IMR-90 (cell line): ENCODE measurements at regions not wholly inside any gene's neighbourhood (a gene's known extent, or its start where the extent isn't known, plus 50 kb on each side); places are given as distances from the start of the nearest gene placed in this dataset.

ENCODE experiments used
- ATAC-seq: fragments of 200-7000 bp; cut with Tn5 transposase; 2 replicates; pipeline ENCODE4 v1.9.1; 2020; ENCODE audit warnings: low read depth, mild to moderate bottlenecking, moderate library complexity
- BruUV-seq: library from RNA; stranded (reverse); fragments of 400-500 nt; replicated peaks from 2 replicates; lab custom pipeline; 2021; lab: Mats Ljungman, UMichigan
- CTCF ChIA-PET: fragments of 300-600 bp; formaldehyde crosslinking; extraction: SDS; loops from one replicate; lab custom pipeline; 2021; ENCODE audit warnings: antibody characterized with exemption; lab: Yijun Ruan, JAX
- POLR2A ChIA-PET: fragments of 300-600 bp; sonication (Branson Sonifier 250); formaldehyde crosslinking; loops from one replicate; lab custom pipeline; 2022; ENCODE audit warnings: antibody characterized with exemption; ENCODE audit not compliant: unreplicated experiment; lab: Charles Lee
- DNase-seq: peaks from one replicate; pipeline ENCODE4 v3.0.0; 2013
- H2AFZ ChIP-seq: replicated peaks from 2 replicates; pipeline ENCODE3; 2013; ENCODE audit warnings: low read length, mild to moderate bottlenecking; ENCODE audit not compliant: poor library complexity
- H2AK5ac ChIP-seq: 2 replicates; pipeline ENCODE4 v1.6.1; 2013; ENCODE audit warnings: low read depth, low read length, inconsistent platforms
- H2AK9ac ChIP-seq: replicated peaks from 2 replicates; pipeline ENCODE3; 2013; ENCODE audit warnings: mild to moderate bottlenecking, low read depth, low read length, moderate library complexity; ENCODE audit not compliant: poor library complexity
- H2BK120ac ChIP-seq: 2 replicates; pipeline ENCODE4 v1.6.1; 2013; ENCODE audit warnings: low read depth, low read length, inconsistent platforms
- H2BK15ac ChIP-seq: 3 replicates; pipeline ENCODE4 v1.6.1; 2013; ENCODE audit warnings: low read depth, low read length, inconsistent platforms
- H2BK20ac ChIP-seq: 2 replicates; pipeline ENCODE4 v1.6.1; 2013; ENCODE audit warnings: low read depth, mild to moderate bottlenecking, inconsistent platforms, low read length, moderate library complexity
- H2BK5ac ChIP-seq: 2 replicates; pipeline ENCODE4 v1.6.1; 2013; ENCODE audit warnings: mild to moderate bottlenecking, low read depth, low read length, inconsistent platforms; ENCODE audit not compliant: poor library complexity, severe bottlenecking
- H3K14ac ChIP-seq: replicated peaks from 2 replicates; pipeline ENCODE4 v1.6.1; 2013; ENCODE audit warnings: low read depth, low read length, inconsistent platforms
- H3K18ac ChIP-seq: 2 replicates; pipeline ENCODE4 v1.6.1; 2013; ENCODE audit warnings: low read depth, low read length, control low read depth
- H3K23ac ChIP-seq: 2 replicates; pipeline ENCODE4 v1.6.1; 2013; ENCODE audit warnings: low read depth, low read length, inconsistent platforms
- H3K27ac ChIP-seq: 2 replicates; pipeline ENCODE4 v1.5.1; 2013; ENCODE audit warnings: mild to moderate bottlenecking, control low read depth, low read length; ENCODE audit not compliant: insufficient read depth
- H3K27me3 ChIP-seq: 2 replicates; pipeline ENCODE4 v1.6.1; 2013; ENCODE audit warnings: low read length; ENCODE audit not compliant: control insufficient read depth, insufficient read depth
- H3K36me3 ChIP-seq: 2 replicates; pipeline ENCODE4 v1.6.1; 2013; ENCODE audit warnings: low read length, mixed read lengths; ENCODE audit not compliant: control insufficient read depth, insufficient read depth
- H3K4ac ChIP-seq: 2 replicates; pipeline ENCODE4 v1.6.1; 2013; ENCODE audit warnings: low read depth, low read length, inconsistent platforms
- H3K4me1 ChIP-seq: 2 replicates; pipeline ENCODE4 v1.6.1; 2013; ENCODE audit warnings: low read length, mixed read lengths; ENCODE audit not compliant: control insufficient read depth, insufficient read depth
- H3K4me2 ChIP-seq: 2 replicates; pipeline ENCODE4 v1.6.1; 2013; ENCODE audit warnings: low read depth, mild to moderate bottlenecking, control low read depth, low read length, moderate library complexity
- H3K4me3 ChIP-seq: 2 replicates; pipeline ENCODE4 v1.5.1; 2013; ENCODE audit warnings: low read depth, mild to moderate bottlenecking, control low read depth, low read length, moderate library complexity; ENCODE audit not compliant: insufficient read depth
- H3K56ac ChIP-seq: 2 replicates; pipeline ENCODE4 v1.6.1; 2013; ENCODE audit warnings: low read length, inconsistent platforms; ENCODE audit not compliant: insufficient read depth; ENCODE audit errors: extremely low read depth
- H3K79me1 ChIP-seq, 2 experiments: 2 replicates each; pipeline ENCODE4 v1.6.1; 2013; ENCODE audit warnings: low read length in 2 of 2, inconsistent platforms in 1 of 2, low read depth in 1 of 2
- H3K9ac ChIP-seq: 2 replicates; pipeline ENCODE4 v1.6.1; 2013; ENCODE audit warnings: low read depth, low read length, control low read depth
- H3K9me1 ChIP-seq: 2 replicates; pipeline ENCODE4 v1.6.1; 2013; ENCODE audit warnings: low read length, inconsistent platforms; ENCODE audit not compliant: insufficient read depth
- H3K9me3 ChIP-seq: 2 replicates; pipeline ENCODE4 v1.6.1; 2013; ENCODE audit warnings: low read length; ENCODE audit not compliant: control insufficient read depth, insufficient read depth
- H4K20me1 ChIP-seq: 2 replicates; pipeline ENCODE4 v1.6.1; 2013; ENCODE audit warnings: low read length, inconsistent platforms; ENCODE audit not compliant: insufficient read depth
- H4K5ac ChIP-seq: 2 replicates; pipeline ENCODE4 v1.6.1; 2013; ENCODE audit warnings: mild to moderate bottlenecking, low read depth, low read length, control low read depth
- H4K8ac ChIP-seq, 2 experiments: 2 replicates each; pipeline ENCODE4 v1.6.1; 2013; ENCODE audit warnings: low read depth in 2 of 2, low read length in 2 of 2, control low read depth in 1 of 2, inconsistent platforms in 1 of 2
- H4K91ac ChIP-seq: 2 replicates; pipeline ENCODE4 v1.6.1; 2013; ENCODE audit warnings: low read depth, low read length, inconsistent platforms; ENCODE audit not compliant: insufficient read depth
- MXI1 ChIP-seq: IDR thresholded peaks from 2 replicates; pipeline ENCODE4 v1.6.1; 2012; ENCODE audit warnings: low read depth, mild to moderate bottlenecking, low read length, moderate library complexity, borderline replicate concordance
- RAD21 ChIP-seq: IDR thresholded peaks from 2 replicates; pipeline ENCODE4 v1.6.1; 2012; ENCODE audit warnings: low read length, improper control_type of control experiment
- SMC3 ChIP-seq: fragments of 150-350 bp; IDR thresholded peaks from 2 replicates; pipeline ENCODE4 v1.6.1; 2016; ENCODE audit warnings: low read depth, mild to moderate bottlenecking, antibody characterized with exemption, low read length, moderate library complexity
- USF2 ChIP-seq: fragments of 150-350 bp; IDR thresholded peaks from 2 replicates; pipeline ENCODE4 v1.6.1; 2017; ENCODE audit warnings: mild to moderate bottlenecking, antibody characterized with exemption, low read length, low read depth
- WGBS, 2 experiments: methylation state at CpG; one replicate each; pipeline versions ENCODE4 v1.1.5 to v1.1.7; 2013; ENCODE audit warnings: missing lambda C conversion rate in 2 of 2; ENCODE audit not compliant: insufficient read length in 1 of 2; ENCODE audit errors: extremely low coverage in 2 of 2; 5-methylcytosine and 5-hydroxymethylcytosine counted together
- dilution Hi-C: fragments of 300-500 bp; cut with HindIII; formaldehyde crosslinking; loops from one replicate; pipeline ENCODE4 v1.14.3; 2018; ENCODE audit warnings: low sequenced_read_pairs; ENCODE audit not compliant: unreplicated experiment
- in situ Hi-C: fragments of 300-500 bp; cut with MboI; formaldehyde crosslinking; loops from 3 replicates; pipeline ENCODE4 v1.14.3; 2019; ENCODE audit warnings: low sequenced_read_pairs, inconsistent platforms, mixed read lengths
- intact Hi-C: fragments of 100-400 bp; cut with micrococcal nuclease; formaldehyde crosslinking; loops from 2 replicates; pipeline ENCODE4 v1.10.0; 2022

GRCh38 chr5:79850316-79850822 is 140.7 kb downstream of the MTX3 start:
- Histone ChIP-seq H4K91ac (no peak overlapping the region), H3K9me1 (no peaks in the 10 kb centered on the region), H3K4me3 (no peak overlapping the region), H3K4me2 (no peak overlapping the region), H3K9me3 (no peaks in the 10 kb centered on the region), H2AK5ac (no peak overlapping the region), H2BK5ac (no peak overlapping the region), H4K8ac (no peak overlapping the region), H3K4ac (no peak overlapping the region), H2BK15ac (no peak overlapping the region), H2BK120ac (no peak overlapping the region), H3K18ac (no peak overlapping the region), H3K9ac (no peak overlapping the region), H3K4me1 (peaks cover 2% of the 10 kb centered on the region; the same call in 1 of the 2 replicates), H3K14ac (no peak overlapping the region), H3K27ac (no peak overlapping the region), H2AFZ (no peak overlapping the region), H3K27me3 (no peaks in the 10 kb centered on the region; the same call in none of the 2 replicates), H3K23ac (no peak overlapping the region), H3K56ac (no peak overlapping the region), H3K79me1 (no peaks in the 10 kb centered on the region), H4K5ac (no peak overlapping the region), H2AK9ac (no peak overlapping the region), H4K20me1 (peaks cover 3% of the 10 kb centered on the region; the same call in 1 of the 2 replicates), H3K36me3 (no peaks in the 10 kb centered on the region), H2BK20ac (no peak overlapping the region)
- CTCF ChIA-PET: interaction anchor here (0.6 kb wide), 1 partner anchor 275 kb away, joined by 4 read pairs; no protein-coding TSS in a partner anchor
- dilution Hi-C loops: no loop called here
- BruUV-seq: no TSS peak
- in situ Hi-C loops: loop anchor here (10.0 kb wide), 1 partner anchor 286 kb away; no protein-coding TSS in a partner anchor
- TF ChIP-seq SMC3: no peak
- TF ChIP-seq MXI1: no peak
- no peak for TF ChIP-seq USF2
- TF ChIP-seq RAD21: no peak
- WGBS, 2 experiments: 87% methylated on average over 5 of the region's 10 CpGs; no CpG with 5 or more reads in 1 of the 2 experiments
- DNase-seq (no peak), ATAC-seq (no peak)
- intact Hi-C loops: loop anchor here (10.0 kb wide), 1 partner anchor 616 kb away; the partner anchor contains the start of gene JMY
- POLR2A ChIA-PET: no interaction called here
